NCI-H1694 (cell line): ENCODE measurements at regions not wholly inside any gene's neighbourhood (a gene's known extent, or its start where the extent isn't known, plus 50 kb on each side); places are given as distances from the start of the nearest gene placed in this dataset.

ENCODE experiments used
- DNase-seq: peaks from one replicate; lab custom pipeline; 2025; lab: John Stamatoyannopoulos, UW

- DNase-seq: no peak
Observed at GRCh38 chr22:48851933-48852549, 975.6 kb downstream of the BRD1 start.

GRCh38 chr22:48850658-48851287, 976.9 kb downstream of the BRD1 start:
- no peak for DNase-seq

- DNase-seq: no peak
Observed at GRCh38 chr22:48849963-48850657, 977.6 kb downstream of the BRD1 start.

GRCh38 chr22:48849219-48849912, 978.3 kb downstream of the BRD1 start:
- no peak for DNase-seq

- DNase-seq: no peak
Observed at GRCh38 chr22:48846200-48846599, 981.5 kb downstream of the BRD1 start.

- DNase-seq: no peak
Observed at GRCh38 chr22:48845356-48845936, 982.2 kb downstream of the BRD1 start.

- DNase-seq: no peak
Observed at GRCh38 chr22:48844056-48844675, 983.5 kb downstream of the BRD1 start.

GRCh38 chr22:48843640-48844039, 984.0 kb downstream of the BRD1 start:
- no peak for DNase-seq

- DNase-seq: no peak
Observed at GRCh38 chr22:48842976-48843375, 984.7 kb downstream of the BRD1 start.

- DNase-seq: no peak
Observed at GRCh38 chr22:48842583-48842945, 985.1 kb downstream of the BRD1 start.

GRCh38 chr22:48841881-48842582, 985.6 kb downstream of the BRD1 start:
- DNase-seq: no peak

GRCh38 chr22:48840112-48840949, 987.3 kb downstream of the BRD1 start:
- DNase-seq: no peak

GRCh38 chr22:48838846-48839730, 988.6 kb downstream of the BRD1 start:
- DNase-seq: no peak

- no peak for DNase-seq
Observed at GRCh38 chr22:48838376-48838775, 989.3 kb downstream of the BRD1 start.

- DNase-seq: no peak
Observed at GRCh38 chr22:48837341-48837935, 990.2 kb downstream of the BRD1 start.

GRCh38 chr22:48836673-48837340, 990.9 kb downstream of the BRD1 start:
- no peak for DNase-seq

- no peak for DNase-seq
Observed at GRCh38 chr22:48835857-48836672, 991.6 kb downstream of the BRD1 start.

- no peak for DNase-seq
Observed at GRCh38 chr22:48835364-48835763, 992.3 kb downstream of the BRD1 start.
